ENCODE measurements at regions not wholly inside any gene's neighbourhood (a gene's known extent, or its start where the extent isn't known, plus 50 kb on each side); places are given as distances from the start of the nearest gene placed in this dataset.

- ChIA-PET POLR2A (no interaction called here), CTCF (ENCODE audit: low intra/inter-chr PET ratio) (no interaction called here)
- H3K36me3 ChIP-seq (ENCODE audit: control insufficient read depth, insufficient read depth, low read length): no peaks in the 10 kb centered on the region
- BruUV-seq (replicated peaks): no TSS peak
- 3% methylated on average over 4 of the region's 4 CpGs for WGBS (ENCODE audit: insufficient coverage, low coverage, missing lambda C conversion rate)
- no peaks in the 10 kb centered on the region for H3K9me1 ChIP-seq (ENCODE audit: control insufficient read depth, insufficient read depth, low read length)
- no peak overlapping the region for H3K9ac ChIP-seq (ENCODE audit: insufficient read depth in 1 of 2, low read depth in 2 of 2, low read length in 2 of 2)
- intact Hi-C loops (cut with micrococcal nuclease) (no loop called here), in situ Hi-C loops (cut with MboI) (no loop called here)
- no peak overlapping the region for H3K4me3 ChIP-seq
- DNase-seq (ENCODE audit: extremely low read depth in 1 of 4, low spot score in 3 of 4) (no peak), FAIRE-seq (no peak), ATAC-seq (no peak)
- TF ChIP-seq TFAP4 (CRISPR knock-in tag; IDR thresholded peaks at IDR 0.05; ENCODE audit: borderline replicate concordance) (no peak), CREB3 (tag; conservative IDR thresholded peaks at IDR 0.05; ENCODE audit: low read depth) (no peak), SIN3B (IDR thresholded peaks at IDR 0.05; ENCODE audit: low read depth) (no peak), GABPB2 (CRISPR knock-in tag; conservative IDR thresholded peaks at IDR 0.05) (no peak), ZNF449 (CRISPR knock-in tag; IDR thresholded peaks at IDR 0.05) (no peak), GTF2B (IDR thresholded peaks at IDR 0.05; ENCODE audit: extremely low read depth, insufficient read length) (no peak), DIDO1 (tag; IDR thresholded peaks at IDR 0.05; ENCODE audit: low read depth) (no peak), TRIM28 (IDR thresholded peaks at IDR 0.05) (no peak), KLF10 (CRISPR knock-in tag; IDR thresholded peaks at IDR 0.05) (no peak), PML (IDR thresholded peaks at IDR 0.05; ENCODE audit: low read length) (no peak), DEAF1 (CRISPR knock-in tag; IDR thresholded peaks at IDR 0.05) (no peak), PURB (CRISPR knock-in tag; IDR thresholded peaks at IDR 0.05; ENCODE audit: low read depth) (no peak)
- no peaks in the 10 kb centered on the region for H3K4me1 ChIP-seq (replicated peaks in 1 of 2; ENCODE audit: control insufficient read depth in 2 of 2, insufficient read depth in 2 of 2, low read length in 2 of 2)
- no peaks in the 10 kb centered on the region for H3K27me3 ChIP-seq (ENCODE audit: control insufficient read depth in 2 of 2, insufficient read depth in 2 of 2, low read length in 2 of 2)
- no peaks in the 10 kb centered on the region for H3K79me2 ChIP-seq (ENCODE audit: control insufficient read depth, insufficient read depth, low read length)
- H2AFZ ChIP-seq (ENCODE audit: low read depth, low read length): no peak overlapping the region
- H3K9me3 ChIP-seq (replicated peaks; ENCODE audit: control insufficient read depth, insufficient read depth, low read depth, low read length): no peaks in the 10 kb centered on the region
- no peak overlapping the region for H3K27ac ChIP-seq (ENCODE audit: extremely low read depth, low read depth, low read length)
- H3K4me2 ChIP-seq (ENCODE audit: insufficient read depth, low read length): no peak overlapping the region
- no peaks in the 10 kb centered on the region for H4K20me1 ChIP-seq (replicated peaks; ENCODE audit: control insufficient read depth, insufficient read depth, low read length)
Measured at GRCh38 chr3:165404357-165405027, 208.3 kb upstream of the SLITRK3 start.
